Left ventricle myocardium inferior (tissue), 1 donor: ENCODE measurements at regions not wholly inside any gene's neighbourhood (a gene's known extent, or its start where the extent isn't known, plus 50 kb on each side); places are given as distances from the start of the nearest gene placed in this dataset.

Experiments used
- DNase-seq: peaks from one replicate; pipeline ENCODE4 v3.0.0-alpha.2; 2020
- H3K27ac ChIP-seq: fragments of 200-600 bp; replicated peaks from 2 replicates; pipeline ENCODE4 v1.8.0; 2021
- H3K27me3 ChIP-seq: fragments of 200-600 bp; 2 replicates; pipeline ENCODE4 v1.8.0; 2021; ENCODE audit warnings: low read depth
- H3K36me3 ChIP-seq: fragments of 200-600 bp; 2 replicates; pipeline ENCODE4 v1.8.0; 2021
- H3K4me1 ChIP-seq: fragments of 200-600 bp; 2 replicates; pipeline ENCODE4 v1.8.0; 2021
- H3K4me3 ChIP-seq: fragments of 200-600 bp; 2 replicates; pipeline ENCODE4 v1.8.0; 2021; ENCODE audit warnings: mild to moderate bottlenecking, moderate library complexity
- H3K9me3 ChIP-seq: fragments of 200-600 bp; replicated peaks from 2 replicates; pipeline ENCODE4 v1.8.0; 2021
- intact Hi-C: fragments of 100-400 bp; cut with micrococcal nuclease; formaldehyde crosslinking; loops from one replicate; pipeline ENCODE4 v1.11.0; 2022
- TF ChIP-seq, protein P1 (sequence below): fragments of 200-600 bp; IDR thresholded peaks from 2 replicates; pipeline ENCODE4 v1.8.0; 2021; ENCODE audit warnings: antibody characterized with exemption, mild to moderate bottlenecking, borderline replicate concordance
- donor health status: DM: no; HTN: yes; CAD: no; lungs with severe emphysema.

- Histone ChIP-seq H3K27me3 (no peaks in the 10 kb centered on the region), H3K27ac (no peak overlapping the region), H3K36me3 (no peaks in the 10 kb centered on the region), H3K4me3 (no peak overlapping the region), H3K9me3 (peaks cover 43% of the 10 kb centered on the region), H3K4me1 (peaks cover 18% of the 10 kb centered on the region)
- DNase-seq: no peak
- TF ChIP-seq, protein P1, sequence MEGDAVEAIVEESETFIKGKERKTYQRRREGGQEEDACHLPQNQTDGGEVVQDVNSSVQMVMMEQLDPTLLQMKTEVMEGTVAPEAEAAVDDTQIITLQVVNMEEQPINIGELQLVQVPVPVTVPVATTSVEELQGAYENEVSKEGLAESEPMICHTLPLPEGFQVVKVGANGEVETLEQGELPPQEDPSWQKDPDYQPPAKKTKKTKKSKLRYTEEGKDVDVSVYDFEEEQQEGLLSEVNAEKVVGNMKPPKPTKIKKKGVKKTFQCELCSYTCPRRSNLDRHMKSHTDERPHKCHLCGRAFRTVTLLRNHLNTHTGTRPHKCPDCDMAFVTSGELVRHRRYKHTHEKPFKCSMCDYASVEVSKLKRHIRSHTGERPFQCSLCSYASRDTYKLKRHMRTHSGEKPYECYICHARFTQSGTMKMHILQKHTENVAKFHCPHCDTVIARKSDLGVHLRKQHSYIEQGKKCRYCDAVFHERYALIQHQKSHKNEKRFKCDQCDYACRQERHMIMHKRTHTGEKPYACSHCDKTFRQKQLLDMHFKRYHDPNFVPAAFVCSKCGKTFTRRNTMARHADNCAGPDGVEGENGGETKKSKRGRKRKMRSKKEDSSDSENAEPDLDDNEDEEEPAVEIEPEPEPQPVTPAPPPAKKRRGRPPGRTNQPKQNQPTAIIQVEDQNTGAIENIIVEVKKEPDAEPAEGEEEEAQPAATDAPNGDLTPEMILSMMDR: no peak
- intact Hi-C loops: no loop called here
These were observed 66.0 kb downstream of the ACTL7B start for GRCh38 chr9:108789742-108790141.

- TF ChIP-seq, protein P1: no peak
- no peak for DNase-seq
- Histone ChIP-seq H3K27ac (no peak overlapping the region), H3K4me1 (peaks cover 38% of the 10 kb centered on the region), H3K4me3 (no peak overlapping the region), H3K9me3 (peaks cover 35% of the 10 kb centered on the region), H3K36me3 (no peaks in the 10 kb centered on the region), H3K27me3 (no peaks in the 10 kb centered on the region)
- intact Hi-C loops: no loop called here
These were observed 68.1 kb downstream of the ACTL7B start for GRCh38 chr9:108787690-108788048.

DNA sequence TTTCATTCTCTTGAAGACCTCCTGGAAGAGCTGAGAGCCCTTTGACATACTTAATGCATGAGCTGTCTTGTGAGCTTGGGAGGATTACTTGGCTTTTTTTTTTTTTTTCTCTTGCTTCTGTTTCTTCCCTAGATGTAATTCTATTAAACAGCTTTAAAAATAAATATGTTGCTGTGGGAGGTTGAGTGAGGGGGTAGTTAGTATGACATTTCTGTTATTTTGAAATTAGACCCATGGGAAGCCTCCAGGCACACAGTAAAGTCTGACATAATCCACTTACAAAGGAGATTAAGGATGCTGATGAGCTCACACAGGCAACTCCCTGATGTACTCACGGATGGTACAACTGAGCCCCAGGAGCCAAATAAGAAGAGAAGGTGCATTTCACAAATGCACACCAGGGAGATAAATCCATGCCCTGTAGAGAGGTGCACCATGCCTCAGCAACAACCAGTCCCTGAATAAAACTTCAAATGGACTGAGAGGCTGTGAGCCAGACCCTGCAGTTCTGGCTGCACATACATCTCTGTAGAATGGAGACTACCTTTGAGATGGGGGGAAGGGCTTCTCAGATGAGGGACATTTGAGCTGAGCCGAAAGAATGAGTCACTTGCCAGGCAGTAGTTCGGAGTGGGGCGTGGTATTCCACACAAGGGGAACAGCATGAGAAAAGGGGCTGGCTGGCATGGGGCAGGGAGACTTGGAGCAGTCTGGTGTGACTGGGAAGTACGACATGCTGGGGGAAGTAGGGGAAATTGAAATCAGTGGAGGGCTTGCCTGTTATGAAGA is 68.7 kb downstream of the ACTL7B start:
- intact Hi-C loops: no loop called here
- DNase-seq: no peak
- peak overlapping the region; percentile 33 for H3K27ac ChIP-seq
- no peaks in the 10 kb centered on the region for H3K36me3 ChIP-seq
- H3K27me3 ChIP-seq: no peaks in the 10 kb centered on the region
- peaks cover 29% of the 10 kb centered on the region for H3K9me3 ChIP-seq
- TF ChIP-seq, protein P1: no peak
- peaks cover 40% of the 10 kb centered on the region for H3K4me1 ChIP-seq
- H3K4me3 ChIP-seq: no peak overlapping the region

DNA sequence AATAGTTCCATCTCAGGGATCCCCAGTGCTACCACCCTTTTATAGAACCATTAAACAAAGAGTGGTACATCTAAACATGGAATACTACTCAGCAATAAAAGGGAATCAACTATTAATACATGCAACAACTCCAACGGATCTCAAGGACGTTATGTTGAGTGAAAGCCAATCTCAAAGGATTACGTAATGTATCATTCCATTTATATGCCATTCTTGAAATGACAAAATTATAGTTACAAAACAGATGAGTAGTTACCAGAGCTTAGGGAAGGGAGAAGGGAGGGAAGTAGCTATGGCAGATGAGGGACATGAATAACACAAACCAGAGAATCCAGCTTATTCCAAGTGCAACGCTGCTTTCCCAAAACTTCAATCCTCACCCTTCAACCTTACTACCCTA is 69.5 kb downstream of the ACTL7B start:
- intact Hi-C loops: no loop called here
- no peak for DNase-seq
- Histone ChIP-seq H3K27ac (peak overlapping the region; percentile 33), H3K4me3 (no peak overlapping the region), H3K27me3 (no peaks in the 10 kb centered on the region), H3K4me1 (peaks cover 40% of the 10 kb centered on the region), H3K9me3 (peaks cover 21% of the 10 kb centered on the region), H3K36me3 (no peaks in the 10 kb centered on the region)
- TF ChIP-seq, protein P1: no peak

DNA sequence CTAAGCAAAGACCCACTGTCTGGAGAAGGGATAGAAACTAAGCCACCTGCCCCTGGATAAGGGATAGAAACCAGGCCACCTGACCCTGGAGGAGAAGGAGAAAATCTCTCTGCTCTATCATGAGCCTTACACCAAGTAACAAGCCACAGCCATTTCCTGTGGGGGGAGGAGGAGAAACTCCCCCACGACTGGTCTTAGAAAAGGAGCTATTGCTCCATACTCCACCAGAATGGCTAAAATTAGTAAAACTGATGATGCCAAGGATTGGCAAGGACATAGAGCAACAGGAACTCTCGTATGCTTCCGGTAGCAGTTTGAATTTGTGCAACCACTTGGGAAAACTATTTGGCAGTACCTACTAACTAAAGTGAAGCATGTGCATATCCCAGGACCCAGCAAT is 70.8 kb downstream of the ACTL7B start:
- intact Hi-C loops: no loop called here
- DNase-seq: no peak

More for the DNA sequence above, 70.8 kb downstream of the ACTL7B start:
- Histone ChIP-seq H3K27ac (peak overlapping the region; percentile 63), H3K4me3 (no peak overlapping the region), H3K27me3 (no peaks in the 10 kb centered on the region), H3K36me3 (no peaks in the 10 kb centered on the region), H3K9me3 (peaks cover 9% of the 10 kb centered on the region), H3K4me1 (peaks cover 40% of the 10 kb centered on the region)
- TF ChIP-seq, protein P1: no peak
